ENCODE measurements at regions not wholly inside any gene's neighbourhood (a gene's known extent, or its start where the extent isn't known, plus 50 kb on each side); places are given as distances from the start of the nearest gene placed in this dataset.

- no peaks in the 10 kb centered on the region for H3K79me2 ChIP-seq (ENCODE audit: control insufficient read depth in 1 of 2, insufficient read depth in 2 of 2, low read length in 2 of 2)
- H3K4ac ChIP-seq (replicated peaks; ENCODE audit: insufficient read length, low read depth, low read length) = no peak overlapping the region
- FAIRE-seq (no peak), DNase-seq (ENCODE audit: low read depth in 1 of 2, low spot score in 2 of 2) (no peak)
- no peak overlapping the region for H3K4me3 ChIP-seq (ENCODE audit: extremely low read depth in 1 of 4, insufficient read depth in 2 of 4, low read depth in 3 of 4, low read length in 4 of 4)
- H3K79me1 ChIP-seq (ENCODE audit: low read depth, low read length) = no peaks in the 10 kb centered on the region
- ChIA-PET POLR2A (ENCODE audit: partially characterized antibody) (no interaction called here), CTCF (ENCODE audit: partially characterized antibody) (interaction anchor here (1.0 kb wide), 1 partner anchor 10 kb away, joined by 3 read pairs; no protein-coding TSS in a partner anchor)
- H3K18ac ChIP-seq (ENCODE audit: extremely low read depth, low read length) = no peak overlapping the region
- no peak overlapping the region for H2AFZ ChIP-seq (ENCODE audit: low read length)
- H4K8ac ChIP-seq (ENCODE audit: extremely low read depth, insufficient read depth, low read length) = no peak overlapping the region
- no peak overlapping the region for H2BK15ac ChIP-seq (ENCODE audit: low read length)
- no peak overlapping the region for H2AK5ac ChIP-seq (ENCODE audit: low read depth, low read length)
- H4K91ac ChIP-seq (replicated peaks; ENCODE audit: insufficient read length, low read length) = no peak overlapping the region
- H2BK12ac ChIP-seq (ENCODE audit: low read depth, low read length) = no peak overlapping the region
- H4K5ac ChIP-seq (ENCODE audit: insufficient read length, low read depth, low read length) = no peak overlapping the region
- H3K9me3 ChIP-seq (ENCODE audit: insufficient read depth in 2 of 2, low read depth in 1 of 2, low read length in 1 of 2) = no peaks in the 10 kb centered on the region
- H2BK5ac ChIP-seq (ENCODE audit: low read depth, low read length) = no peak overlapping the region
- H3K4me2 ChIP-seq (ENCODE audit: insufficient read depth in 1 of 2, low read depth in 2 of 2, low read length in 2 of 2) = no peak overlapping the region
- H3K23me2 ChIP-seq (ENCODE audit: low read depth, low read length) = no peaks in the 10 kb centered on the region
- no peaks in the 10 kb centered on the region for H3K36me3 ChIP-seq (ENCODE audit: control insufficient read depth in 2 of 4, insufficient read depth in 4 of 4, low read length in 3 of 4)
- no peak overlapping the region for H3K56ac ChIP-seq (replicated peaks; ENCODE audit: insufficient read length, low read depth, low read length)
- H3K4me1 ChIP-seq (replicated peaks in 1 of 4; ENCODE audit: control insufficient read depth in 3 of 4, insufficient read depth in 4 of 4, low read length in 3 of 4) = peaks cover 0 to 3% (median 0%) of the 10 kb centered on the region in 4 experiments; a peak in 3 of 7 replicates
- H3K23ac ChIP-seq (ENCODE audit: insufficient read length) = no peak overlapping the region
- no peak overlapping the region for H3K9ac ChIP-seq (replicated peaks in 1 of 4; ENCODE audit: extremely low read depth in 1 of 4, low read depth in 3 of 4, low read length in 3 of 4)
- no peak overlapping the region for H3K14ac ChIP-seq (ENCODE audit: insufficient read length)
- no peaks in the 10 kb centered on the region for H3K27me3 ChIP-seq (replicated peaks in 1 of 4; ENCODE audit: control insufficient read depth in 3 of 4, extremely low read depth in 1 of 4, insufficient read depth in 3 of 4, low read length in 3 of 4)
- H3K27ac ChIP-seq (ENCODE audit: low read depth, low read length) = no peak overlapping the region
- H4K20me1 ChIP-seq (replicated peaks in 1 of 2; ENCODE audit: control insufficient read depth in 1 of 2, insufficient read depth in 2 of 2, low read length in 2 of 2) = no peaks in the 10 kb centered on the region
- no peak overlapping the region for H2BK20ac ChIP-seq (ENCODE audit: low read length)
- H2BK120ac ChIP-seq (replicated peaks; ENCODE audit: low read depth, low read length) = no peak overlapping the region
- TF ChIP-seq RBBP5 (IDR thresholded peaks at IDR 0.05; ENCODE audit: borderline replicate concordance, low read depth, low read length) = no peak
- TF ChIP-seq POLR2AphosphoS5 (IDR thresholded peaks at IDR 0.05; ENCODE audit: low read depth, low read length) = no peak
Observed at GRCh38 chr2:167767830-167768229, 479.6 kb downstream of the STK39 start.
